Right hindlimb (tissue), 1 donor: ENCODE measurements at regions not wholly inside any gene's neighbourhood (a gene's known extent, or its start where the extent isn't known, plus 50 kb on each side); places are given as distances from the start of the nearest gene placed in this dataset.

Experiments used
- DNase-seq: peaks from one replicate; pipeline ENCODE4 v3.0.0-alpha.2; 2018

DNA sequence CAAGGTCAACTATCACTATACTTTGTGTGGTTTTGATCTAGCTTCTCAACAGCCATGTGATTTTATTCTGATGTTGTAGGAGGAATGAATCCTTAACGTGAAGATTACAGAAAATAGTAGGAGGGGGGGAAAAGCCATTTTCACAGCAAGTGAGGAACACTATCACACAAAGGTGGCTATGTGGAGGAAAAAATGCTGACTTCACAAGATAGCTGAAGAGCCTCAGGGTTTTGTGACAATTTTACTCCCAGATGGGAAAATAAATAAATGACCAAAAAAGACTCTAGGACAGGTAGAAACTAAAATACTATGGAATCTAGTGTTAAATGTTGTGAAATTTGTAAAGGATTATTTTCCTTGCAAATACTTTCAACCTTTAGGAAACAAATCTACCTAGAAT, 281.0 kb downstream of the ADRA2A start:
- DNase-seq, result no peak

DNA sequence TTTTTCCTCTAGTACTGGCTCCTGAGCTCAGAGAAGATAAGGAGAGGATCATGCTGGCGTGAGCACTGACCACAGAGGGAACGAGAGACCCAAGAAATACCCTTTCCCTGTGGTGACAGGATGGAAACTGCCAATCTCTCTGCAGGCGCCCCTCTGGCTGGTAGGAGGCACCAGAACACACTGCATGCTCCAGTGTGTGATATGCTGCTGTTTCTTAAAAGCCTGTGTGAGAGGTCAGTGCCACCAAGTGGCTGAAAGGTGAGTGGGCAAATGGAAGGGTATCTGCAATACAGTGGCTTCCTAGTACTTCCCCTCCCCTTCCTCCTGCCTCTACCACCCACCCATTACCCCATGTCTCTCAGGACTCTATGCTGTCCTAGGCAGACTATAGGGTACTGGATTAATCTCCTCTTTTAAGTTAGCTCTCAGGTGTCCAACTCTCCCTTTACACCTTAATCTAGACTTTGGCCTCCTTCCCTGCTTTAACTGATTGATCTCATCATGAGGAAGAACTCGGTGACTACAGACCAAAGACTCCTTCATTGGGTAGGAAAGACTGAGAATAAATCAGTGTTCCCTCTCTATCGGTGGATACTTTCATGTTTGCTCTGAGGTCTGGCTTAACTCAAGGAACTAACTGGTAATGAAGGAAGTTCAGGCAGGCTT, 283.6 kb downstream of the ADRA2A start:
- peak; percentile 22 for DNase-seq

DNA sequence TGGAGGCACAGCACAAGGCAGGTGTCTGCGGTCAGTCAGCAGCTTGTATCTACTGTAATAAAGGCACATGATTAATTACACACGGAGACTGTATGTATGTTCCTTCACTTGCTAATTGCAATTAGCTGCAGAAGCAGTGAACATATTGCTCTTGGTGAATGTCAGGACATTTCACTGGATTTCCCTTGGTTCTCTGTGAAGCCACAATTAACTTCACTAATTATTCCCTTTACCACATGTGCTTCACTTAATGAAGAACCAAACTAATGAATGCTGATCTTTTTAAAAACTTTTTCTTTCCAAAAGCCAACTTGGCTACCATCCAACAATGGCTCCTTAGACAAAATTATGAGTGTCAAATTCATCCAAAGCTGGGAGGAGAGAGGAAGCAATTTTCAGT, 290.7 kb downstream of the ADRA2A start:
- no peak for DNase-seq

DNA sequence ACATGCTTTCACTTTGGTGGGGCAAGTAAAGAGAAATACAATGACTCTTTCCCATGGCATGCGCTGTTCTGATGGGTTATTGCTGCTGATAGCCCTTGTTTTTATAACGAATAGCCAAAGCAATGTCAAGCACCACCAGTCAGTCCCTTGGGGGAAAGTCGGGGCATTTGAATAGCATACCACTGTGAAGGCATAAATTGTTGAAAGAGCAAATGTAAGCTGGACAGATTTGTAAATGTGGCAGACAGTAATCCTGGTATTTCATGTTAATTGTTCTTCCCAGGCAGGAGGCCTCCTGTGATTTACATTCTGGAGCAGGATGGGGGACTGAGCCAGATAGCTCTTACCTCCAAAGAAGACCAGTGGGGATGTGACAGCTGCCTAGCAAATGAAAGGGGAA, 293.3 kb downstream of the ADRA2A start:
- DNase-seq, result no peak

DNA sequence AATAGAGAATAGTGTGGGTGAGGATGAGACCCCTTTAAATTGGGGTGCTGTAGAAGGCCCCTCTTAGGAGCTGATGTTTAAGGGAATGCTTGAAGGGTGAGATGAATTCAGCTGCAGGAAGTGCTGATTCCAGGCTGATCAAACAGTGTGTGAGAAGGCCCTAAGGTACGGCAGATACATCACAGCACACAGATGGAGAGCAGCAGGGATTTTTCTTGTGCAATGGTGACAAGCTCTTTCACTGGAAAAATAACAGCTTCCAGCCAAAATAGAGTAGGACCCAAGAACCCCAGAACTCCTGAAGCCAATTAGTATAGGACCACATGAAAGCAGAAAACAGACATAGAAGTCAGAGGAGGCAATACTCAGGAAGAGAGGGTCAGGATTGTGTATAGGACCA, 296.9 kb downstream of the ADRA2A start:
- DNase-seq, result no peak

DNA sequence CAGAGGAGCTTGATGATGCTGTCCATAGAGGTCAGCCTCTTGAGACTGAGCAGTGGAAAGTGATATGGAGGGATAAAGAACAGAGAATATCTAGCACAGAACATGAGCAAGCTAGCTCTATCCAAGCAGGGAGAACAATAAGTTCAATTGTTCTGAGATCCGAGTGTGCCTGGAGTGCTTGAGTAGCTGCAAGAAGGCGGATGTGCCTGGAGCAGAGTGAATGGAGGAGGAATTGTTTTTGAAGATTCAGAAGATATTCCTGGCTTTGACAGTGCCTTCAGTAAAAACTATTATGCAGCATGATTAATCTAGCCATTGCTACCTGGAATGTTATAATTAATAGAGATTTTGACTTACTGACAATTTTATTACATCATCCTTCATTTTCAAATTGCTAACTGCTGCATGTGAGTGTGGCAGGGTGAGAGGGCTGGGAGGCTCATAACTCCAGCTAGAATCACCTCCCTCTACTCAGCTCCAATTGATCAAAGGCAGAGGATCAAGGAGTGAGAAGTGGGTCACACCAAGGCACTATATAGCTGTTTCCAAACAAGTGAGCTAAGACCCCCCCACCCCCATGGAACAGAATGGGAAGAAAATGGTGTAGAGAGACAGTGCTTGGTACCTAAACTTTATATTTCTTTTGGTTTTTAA, 302.8 kb downstream of the ADRA2A start:
- no peak for DNase-seq

DNA sequence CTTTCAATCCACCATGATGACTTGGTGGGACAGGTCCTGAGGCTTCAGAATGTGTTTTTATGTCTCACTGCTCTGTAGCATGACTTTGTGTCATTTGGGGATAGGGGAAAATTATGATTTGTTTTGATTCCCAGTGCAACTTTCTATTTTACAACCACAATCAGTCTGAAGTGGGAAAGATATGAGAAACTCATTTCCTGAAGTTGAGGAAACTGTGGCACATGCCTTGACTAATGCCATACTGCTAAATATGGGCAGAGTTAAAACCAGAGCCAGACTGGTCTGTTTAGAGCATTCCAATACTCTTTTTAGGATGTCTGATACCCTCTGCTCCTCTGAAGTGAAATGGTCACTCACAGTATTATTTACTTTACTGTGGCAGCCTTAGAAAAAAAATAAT, 307.7 kb downstream of the ADRA2A start:
- no peak for DNase-seq

DNA sequence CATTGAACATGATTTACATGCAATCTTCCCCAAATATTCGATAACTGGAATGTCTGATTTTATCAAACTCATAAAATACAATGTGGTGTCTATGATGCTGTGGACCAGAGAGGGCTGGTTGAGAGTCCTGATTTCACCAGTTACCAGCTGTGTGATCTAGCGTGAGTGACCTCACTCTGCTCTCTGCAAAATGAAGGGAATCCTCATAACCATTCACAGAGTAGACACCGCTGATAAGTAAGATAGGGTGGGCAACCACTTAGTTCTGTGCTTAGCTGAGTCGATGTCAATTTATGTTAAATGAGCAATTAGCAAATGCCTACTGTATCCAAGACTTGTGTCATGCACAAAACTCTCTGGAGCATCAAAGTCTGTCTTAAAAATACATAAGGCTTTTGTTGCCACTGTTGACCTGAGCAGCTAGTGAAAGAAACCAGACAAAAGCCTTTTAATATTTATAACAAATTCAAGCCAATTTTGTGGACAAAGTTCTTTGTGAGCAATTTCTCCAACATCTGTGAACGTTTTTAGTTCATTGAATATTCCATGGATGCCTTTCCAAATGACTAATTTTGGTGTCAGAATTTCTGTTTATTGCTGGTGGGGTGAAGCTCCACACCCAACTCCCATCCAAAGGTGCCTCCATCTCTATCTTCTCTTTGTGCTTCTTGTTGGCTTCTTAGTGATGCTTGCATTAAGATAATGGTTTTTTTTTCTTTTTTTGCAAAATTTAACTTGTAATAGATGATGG, 314.2 kb downstream of the ADRA2A start:
- no peak for DNase-seq

DNA sequence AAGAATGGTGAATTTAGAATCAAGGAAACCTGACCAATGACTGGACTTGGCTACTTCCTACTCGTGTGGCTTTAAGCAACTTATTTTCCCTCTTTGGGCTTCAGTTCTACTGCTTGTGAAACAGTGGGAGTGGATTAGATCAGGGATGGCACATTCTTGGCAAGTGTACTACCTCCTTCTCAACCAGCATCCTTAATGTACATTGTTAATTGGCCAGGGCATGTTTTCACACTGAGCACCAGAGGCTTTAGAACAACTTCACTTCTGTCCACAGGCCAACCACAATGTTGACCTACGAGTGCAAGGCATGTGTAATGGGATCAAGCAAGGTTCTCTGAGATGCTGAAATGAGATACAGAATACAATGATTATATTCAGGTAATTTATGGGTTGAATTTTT, 315.3 kb downstream of the ADRA2A start:
- DNase-seq, result no peak

DNA sequence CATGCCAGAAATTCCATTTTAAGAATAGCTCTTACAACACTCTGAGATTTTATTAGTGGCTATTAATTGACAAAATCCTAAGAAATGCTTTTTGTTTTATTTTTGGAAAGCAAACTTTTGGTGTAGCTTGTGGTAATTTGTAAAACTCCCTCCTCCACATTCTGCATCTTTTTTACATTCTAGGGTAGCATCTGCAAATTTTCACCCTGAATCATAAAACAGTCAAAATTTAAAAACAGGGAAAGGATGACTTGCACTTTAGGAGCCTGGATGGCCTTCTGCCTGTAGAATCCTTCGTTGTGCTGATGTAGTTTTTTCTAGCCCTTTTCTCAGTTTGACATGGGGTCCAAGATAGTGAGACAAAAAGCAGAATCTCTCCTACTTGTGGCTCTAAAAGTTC, 316.1 kb downstream of the ADRA2A start:
- DNase-seq, result no peak

DNA sequence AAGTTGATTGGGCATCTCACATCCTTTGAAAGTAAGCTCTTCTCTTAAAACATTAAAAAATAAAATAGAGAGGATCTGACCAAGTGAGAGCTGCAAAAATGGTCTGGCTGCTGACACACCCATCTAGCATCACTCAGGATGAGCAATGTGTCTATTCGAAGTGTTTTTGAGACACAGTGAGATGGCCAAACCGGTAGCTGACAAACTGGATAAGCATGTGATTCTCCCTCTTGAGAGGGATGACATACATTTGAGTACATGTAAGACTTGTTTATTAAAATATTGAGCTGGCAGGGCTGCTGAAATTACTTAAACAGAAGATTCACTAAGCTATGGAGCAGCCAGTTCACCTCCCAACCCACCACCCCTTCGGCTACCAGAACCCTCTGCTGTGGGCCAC, 333.9 kb downstream of the ADRA2A start:
- DNase-seq, result no peak

DNA sequence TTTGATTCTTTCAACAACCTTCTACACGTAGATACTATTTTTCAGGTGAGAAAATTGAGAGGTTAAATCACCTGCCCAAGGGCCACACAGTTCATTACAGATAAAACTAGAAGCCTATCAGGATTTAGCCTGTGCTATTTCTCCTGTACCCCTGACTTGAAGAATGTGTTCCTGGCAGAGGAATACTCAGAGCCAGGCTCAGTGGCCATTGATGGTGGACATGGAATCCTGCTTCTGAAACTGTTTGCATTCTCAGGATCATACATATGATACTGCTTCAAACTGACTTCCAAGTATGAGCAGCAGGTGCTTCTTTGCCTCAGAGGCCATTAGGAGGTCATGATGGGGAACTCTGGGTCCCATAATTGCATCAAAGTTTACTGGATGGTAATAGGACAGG, 348.6 kb downstream of the ADRA2A start:
- DNase-seq, result no peak

DNA sequence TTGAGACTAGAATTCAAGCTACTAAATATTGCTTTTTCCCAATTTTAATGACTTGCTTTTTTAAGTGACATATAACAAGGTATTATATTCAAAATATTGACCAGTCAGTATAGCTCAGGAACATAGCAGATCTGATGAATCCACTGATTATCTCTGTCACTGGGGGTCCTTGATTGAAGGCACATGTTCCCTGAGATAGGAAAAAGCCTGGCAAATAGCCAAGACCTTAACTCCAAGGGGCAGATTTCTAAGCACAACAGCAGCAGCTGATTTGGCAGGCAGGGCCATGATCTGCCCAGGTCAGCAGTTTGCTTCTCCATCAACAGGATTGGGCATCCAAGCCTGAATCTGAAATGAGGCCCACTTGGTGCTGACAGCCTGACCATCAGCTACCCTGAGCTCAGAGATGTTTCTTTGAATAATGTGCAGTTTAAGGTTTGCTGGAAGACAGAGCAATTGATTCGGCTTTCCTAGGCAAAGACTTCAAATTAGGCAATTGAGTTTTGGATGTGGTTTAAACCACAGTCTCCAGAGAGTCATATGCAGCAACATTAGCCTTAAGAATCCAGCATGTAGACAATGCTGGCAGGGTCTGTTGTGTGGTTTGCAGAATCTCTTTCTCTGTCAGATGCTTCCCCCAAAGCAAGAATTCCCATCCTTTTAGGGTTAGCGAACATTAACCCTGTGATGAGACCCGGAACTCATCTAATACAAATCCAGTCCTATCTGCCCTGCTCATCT, 352.6 kb downstream of the ADRA2A start:
- DNase-seq, result no peak

DNA sequence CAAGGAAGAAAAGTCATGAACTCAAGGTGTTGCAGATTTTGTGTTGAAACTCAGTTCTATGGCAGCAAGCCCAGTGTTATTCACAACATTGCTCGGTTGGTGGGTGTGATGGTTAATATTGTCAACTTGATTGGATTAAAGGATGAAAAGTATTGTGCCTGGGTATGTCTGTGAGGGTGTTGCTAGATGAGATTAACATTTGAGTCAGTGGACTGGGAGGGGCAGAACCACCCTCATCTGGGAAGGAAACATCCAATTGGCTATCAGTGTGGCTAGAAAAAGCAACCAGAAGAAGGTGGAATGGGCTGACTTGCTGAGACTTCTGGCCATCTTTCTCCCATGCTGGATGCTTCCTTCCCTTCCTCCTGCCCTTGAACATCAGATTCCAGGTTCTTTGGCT, 353.2 kb downstream of the ADRA2A start:
- DNase-seq, result no peak

DNA sequence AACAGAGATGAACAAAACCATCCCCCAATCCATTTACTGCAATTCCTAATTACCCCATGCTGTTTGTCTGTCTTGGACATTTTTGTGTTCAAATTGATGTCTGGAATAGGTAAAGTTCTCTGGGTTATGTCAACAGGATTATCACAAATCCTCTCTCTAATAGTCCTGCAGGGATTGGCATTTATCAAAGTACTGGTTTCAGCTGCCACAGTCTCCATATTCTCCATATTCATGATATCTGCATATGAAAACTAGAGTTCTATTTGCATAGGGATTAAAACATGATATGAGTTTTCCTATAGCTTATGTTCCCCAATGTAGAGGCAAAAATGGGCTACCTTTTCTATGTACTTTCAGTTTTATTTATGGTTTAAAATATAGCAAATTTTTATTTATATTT, 355.8 kb downstream of the ADRA2A start:
- no peak for DNase-seq

DNA sequence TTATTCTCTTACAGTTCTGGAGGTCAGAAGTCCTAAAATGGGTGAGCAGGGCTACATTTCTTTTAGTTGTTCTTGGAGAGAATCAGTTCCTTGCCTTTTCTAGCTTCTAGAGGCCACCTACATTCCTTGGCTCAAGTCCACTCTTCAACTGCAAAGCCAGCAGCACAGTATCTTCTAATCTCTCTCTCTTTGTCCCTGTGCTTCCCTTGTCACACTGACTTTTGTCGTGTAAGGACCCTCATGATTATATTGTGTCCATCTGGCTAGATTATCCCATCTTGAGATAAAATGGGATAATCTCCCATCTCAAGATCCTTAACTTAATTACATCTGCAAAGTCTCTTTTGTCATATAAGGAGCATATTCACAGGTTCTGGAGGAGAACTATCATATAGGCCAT, 359.0 kb downstream of the ADRA2A start:
- DNase-seq, result no peak

DNA sequence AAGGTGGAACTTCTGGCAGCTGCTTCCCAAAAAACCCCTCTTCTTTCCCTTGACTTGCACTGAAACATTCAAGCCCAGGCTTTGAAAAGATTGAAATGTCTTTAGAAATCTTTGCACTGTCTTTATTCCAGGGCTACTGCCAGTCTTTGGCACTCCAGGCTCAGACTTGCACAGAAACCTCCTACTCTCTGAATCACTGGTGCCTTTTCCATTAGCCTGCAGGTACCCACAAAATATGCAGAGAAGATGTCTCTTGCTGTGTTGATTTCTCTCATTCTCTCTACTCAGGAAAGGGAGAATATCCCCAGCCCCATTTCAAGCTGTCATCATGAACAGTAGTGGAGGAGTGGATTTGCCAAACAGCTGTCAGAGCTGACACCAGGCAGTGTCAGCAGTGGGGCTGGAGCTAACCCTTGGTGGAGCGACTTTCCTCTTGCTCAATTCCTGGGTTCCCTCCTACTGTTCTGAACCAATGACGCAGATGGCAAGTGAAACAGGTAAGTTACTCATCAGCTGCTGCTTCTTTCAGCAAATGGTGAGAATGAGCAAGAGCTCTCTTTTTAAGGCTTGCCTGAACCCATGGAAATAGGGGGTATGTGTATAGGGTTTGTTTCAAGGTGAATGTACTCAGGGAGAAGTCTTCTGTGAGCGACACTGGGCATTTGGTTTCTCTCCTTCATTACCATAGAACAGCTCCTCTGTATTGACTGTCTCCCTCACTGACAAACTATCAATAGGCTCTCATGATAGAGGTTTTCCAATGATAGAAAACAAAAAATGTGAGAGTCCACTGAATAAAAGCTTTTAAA, 362.4 kb downstream of the ADRA2A start:
- DNase-seq, result no peak

DNA sequence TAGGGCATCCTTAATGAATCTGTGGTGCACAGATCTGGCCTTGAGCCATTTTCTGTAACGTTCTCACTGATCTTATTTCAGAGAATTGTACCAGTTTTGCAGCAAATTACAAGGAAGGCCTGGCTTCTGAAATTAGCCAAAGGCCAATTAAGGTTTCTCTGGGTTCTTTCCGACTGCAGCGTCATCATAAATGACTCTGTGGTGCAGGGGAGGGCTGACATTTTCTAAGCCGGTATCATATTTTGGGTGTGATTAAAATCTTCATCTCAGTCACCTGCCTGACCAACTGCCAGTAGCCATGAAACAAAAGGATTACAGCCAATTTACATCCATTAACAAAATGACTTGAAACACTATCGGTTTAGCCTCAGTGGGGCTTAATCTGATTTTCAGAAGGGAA, 363.7 kb downstream of the ADRA2A start:
- no peak for DNase-seq

DNA sequence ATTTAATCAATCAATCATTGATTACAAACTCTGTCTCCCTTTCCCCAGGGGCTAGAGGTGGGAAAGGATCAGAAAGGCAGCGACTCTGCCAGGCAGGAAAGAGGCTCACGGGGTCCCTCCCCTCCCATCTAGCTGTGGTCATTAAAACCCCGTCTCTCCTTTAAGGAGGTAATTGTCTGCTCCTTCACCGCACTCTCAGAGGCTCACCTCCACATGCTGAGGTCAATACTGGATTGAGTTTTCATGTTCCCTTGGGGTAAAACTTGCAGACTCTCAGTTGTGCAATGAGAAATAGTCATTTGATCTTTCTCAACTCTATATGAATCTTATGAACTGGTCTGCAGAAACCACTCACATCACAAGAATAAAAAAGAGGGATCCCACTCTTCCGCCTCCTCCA, 368.8 kb downstream of the ADRA2A start:
- no peak for DNase-seq

DNA sequence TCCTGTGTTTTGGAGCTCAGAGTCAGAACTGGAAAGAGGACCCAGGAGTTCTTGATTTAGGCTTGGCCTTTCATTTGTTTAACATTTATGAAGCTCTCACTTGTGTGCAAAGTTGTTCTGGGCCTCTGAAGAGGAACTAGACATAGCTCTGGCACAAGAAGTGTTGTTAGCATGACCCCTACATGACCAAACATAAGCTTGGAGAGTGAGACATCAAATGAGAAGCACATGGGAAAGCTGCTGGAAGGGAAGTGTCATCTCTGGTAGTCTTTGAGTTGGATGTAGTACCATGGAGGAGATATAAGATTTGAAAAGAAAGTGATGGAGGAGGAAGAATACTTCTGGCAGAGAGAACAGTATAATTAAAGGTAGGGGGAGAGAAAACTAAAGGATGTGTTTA, 370.1 kb downstream of the ADRA2A start:
- DNase-seq, result no peak

DNA sequence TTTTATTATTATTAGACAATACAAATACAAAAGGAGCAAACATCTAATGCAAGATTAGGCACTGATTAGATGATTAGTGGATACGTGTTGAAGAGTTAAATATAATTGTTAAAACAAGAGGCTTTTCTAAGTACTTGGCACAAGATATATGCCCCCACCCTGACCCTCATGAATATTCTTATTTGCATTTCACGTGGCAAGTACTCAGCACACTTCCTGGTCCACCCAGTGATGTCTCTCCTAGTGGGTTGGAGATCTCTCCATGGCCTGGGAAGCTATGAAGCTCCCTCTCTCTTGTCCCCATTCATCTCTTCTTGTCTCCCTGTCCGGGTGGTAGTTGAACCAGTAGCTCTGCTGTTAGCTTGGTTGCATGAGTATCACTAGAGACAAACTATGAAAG, 375.3 kb downstream of the ADRA2A start:
- DNase-seq, result no peak

DNA sequence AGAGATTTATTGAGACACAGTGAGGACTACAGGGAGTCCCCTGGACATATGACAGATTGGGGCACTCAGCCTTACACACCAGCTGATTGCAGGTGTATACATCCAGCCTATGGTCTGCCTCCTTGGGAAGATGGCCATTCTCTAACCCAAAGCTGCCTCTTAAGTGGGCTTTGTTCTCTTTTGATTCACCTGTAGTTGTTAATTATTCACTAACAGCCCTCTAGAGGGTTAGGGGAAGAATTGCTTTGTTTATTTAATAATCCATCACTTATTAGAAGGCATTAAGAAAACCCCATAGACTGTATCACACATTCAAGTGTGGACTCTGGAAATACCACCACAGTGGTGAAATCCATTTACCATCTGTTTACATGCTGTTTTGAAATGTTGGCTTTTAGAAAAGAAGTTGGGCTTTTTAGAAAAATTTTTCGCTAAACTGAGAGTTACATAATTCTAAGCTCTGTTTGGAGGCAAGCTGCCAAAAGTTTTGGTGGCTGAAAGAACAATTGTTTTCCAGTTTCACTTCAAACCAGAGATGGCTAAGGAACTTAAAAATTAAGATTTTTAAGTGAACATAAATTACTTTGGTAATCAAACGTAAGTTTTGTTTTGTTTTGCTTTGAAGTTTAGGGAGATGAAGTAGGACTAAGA, 379.1 kb downstream of the ADRA2A start:
- DNase-seq, result no peak
